ENCODE measurements at regions not wholly inside any gene's neighbourhood (a gene's known extent, or its start where the extent isn't known, plus 50 kb on each side); places are given as distances from the start of the nearest gene placed in this dataset.
A peak's percentile ranks its signal among the peaks of the same experiment; 100 is the strongest.

DNA sequence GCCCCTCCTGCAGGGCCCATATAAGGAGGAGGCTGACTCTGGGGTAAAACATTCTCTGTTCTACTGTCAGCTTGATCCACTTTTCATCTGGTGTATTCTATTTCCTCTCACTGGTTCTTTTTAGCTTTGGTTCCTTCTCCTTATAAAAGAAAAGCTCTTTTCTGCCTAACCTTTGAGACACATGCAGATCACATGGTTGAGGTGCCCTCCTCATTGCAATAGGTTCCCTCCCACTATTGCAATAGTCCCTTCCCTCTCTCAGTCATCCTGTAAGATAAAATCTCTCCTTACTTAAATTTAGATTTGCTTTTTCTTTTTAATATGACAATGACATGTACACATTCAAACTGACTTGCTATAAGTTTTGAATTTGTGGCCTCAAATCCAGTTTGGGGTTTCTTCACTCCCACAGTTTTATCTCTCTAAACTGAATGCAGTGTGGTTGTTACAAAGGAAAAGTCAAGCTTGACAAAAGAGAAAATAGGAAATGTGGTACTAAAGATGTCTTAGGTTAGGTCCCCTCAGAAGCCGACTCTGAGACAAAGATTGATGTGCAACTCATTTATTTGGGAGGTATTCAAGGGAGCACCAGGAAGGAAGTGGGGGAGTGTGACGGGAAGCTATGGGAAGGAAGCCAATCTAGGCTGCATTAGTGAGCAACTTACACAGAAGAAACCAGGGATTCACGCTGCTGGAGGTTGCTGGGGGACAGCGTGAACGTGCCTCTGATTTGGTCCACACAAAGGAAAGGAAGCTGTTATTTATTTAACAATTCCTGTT is 127.6 kb upstream of the LINC00305 start:
- DNase-seq = peak; percentile 29

DNA sequence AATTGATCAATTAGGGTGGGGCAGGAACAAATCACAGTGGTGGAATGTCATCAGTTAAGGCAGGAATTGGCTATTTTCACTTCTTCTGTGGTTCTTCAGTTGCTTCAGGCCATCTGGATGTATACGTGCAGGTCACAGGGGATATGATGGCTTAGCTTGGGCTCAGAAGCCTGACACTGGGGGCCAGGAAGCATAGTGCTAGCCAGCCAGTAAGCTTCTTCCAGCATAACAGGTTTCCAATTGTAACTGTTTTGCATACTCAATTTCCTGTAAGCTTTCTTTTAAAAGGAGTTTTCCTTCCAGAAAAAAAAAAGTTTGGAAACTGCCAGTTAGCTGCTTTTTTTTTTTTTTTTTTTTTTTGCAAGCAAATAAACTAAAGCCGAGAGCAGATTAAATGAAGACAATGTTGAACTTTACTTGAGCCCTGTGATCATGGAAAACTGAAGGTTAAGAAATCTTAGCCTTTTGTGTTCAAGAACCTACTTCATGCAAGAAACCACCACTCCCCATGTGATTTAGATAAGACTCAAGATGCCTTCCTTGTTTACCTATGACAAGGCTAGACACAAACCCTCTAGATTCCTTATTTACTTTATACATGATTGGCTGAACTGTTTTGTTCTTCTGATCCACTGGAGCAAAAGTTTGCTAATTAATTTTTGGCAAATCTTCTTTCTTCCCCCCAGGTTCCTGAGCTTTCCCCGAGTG is 126.9 kb upstream of the LINC00305 start:
- DNase-seq = no peak

DNA sequence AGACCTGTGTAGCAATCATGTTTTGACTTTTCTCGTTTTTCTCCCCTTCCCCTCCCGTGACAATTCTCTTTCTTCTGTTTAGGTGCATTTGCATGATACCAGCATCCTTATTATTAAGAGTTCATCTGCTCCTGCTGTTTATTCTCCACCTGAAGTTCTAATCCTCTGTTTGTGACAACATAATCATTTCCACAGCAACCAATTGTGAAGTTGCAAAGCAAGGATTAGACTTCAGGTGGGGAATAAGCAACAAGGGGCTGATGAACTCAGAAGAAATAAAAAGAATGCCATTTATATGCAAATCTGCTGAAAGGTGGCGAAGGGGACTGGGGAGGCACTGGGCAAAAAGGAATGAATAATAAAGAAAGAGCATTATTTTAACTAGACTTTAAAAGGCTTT is 124.8 kb upstream of the LINC00305 start:
- no peak for DNase-seq

DNA sequence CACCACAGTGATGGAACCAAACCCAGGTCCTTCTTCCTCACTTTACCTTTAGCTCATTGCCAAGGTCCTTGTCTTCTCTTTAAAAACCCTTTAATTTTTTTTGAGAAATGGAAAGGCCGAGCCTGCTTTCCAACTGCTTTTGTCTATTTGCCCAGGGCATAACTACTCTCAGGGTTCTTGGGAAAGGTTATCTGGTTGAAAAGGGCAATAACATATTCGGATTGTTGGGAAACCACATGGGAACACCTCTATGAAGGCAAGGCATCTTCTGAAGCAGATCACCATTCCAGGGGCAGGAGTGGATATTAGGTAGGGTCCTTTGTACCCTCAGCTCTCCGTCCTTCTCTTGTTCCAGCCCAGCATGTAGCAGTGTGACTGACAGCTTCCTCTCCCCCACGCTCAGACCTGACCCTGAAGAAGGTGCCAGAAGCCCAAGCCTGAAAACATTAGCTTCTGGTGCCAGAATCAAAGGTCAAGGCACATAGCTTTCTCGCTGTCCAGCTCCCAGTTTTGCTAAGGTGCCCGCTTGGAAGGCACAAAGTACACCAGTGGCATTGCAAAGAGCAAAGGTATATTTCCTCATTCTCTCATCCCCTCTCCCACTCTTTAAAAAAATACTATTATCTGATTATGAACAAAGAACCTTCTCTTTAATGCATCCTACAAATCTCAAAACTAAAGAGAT is 123.2 kb upstream of the LINC00305 start:
- no peak for DNase-seq

DNA sequence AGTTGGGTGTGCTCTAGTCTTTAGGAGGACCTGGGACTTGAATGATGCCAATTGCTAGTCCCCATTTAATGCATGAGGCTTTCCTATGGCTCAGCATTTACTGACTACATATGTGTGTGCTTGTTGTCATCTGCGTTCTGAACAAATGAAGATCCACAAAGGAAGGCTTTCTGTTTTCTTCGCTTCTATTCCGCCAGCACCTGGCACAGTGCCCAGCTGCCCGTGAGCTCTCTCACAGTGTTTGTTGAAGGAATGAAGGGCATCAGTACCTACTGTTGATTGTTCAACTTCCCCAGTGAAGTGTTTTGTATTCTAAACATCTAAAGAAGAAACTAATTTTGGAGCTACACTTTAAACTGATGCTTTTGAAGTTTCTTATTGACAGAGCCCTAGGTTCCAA is 122.4 kb upstream of the LINC00305 start:
- DNase-seq = no peak

DNA sequence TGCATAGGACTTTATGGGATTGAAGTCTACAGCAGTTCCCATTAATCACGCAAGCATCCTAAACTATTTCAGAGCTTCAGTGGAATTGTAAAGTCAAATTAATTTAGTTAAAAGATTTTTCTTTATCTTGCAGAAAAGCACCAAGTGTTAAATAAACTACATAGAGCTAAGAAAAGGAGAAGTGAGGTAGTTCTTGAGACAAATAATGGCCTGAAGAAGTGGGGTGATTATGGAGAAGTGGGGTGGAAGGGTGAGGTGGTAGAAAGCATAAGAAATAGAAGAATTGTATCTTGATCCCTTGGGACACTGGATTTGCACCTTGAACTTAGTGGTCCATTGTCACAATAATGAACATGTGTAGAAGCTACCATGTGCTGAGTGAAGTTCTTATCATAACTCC is 121.7 kb upstream of the LINC00305 start:
- no peak for DNase-seq

DNA sequence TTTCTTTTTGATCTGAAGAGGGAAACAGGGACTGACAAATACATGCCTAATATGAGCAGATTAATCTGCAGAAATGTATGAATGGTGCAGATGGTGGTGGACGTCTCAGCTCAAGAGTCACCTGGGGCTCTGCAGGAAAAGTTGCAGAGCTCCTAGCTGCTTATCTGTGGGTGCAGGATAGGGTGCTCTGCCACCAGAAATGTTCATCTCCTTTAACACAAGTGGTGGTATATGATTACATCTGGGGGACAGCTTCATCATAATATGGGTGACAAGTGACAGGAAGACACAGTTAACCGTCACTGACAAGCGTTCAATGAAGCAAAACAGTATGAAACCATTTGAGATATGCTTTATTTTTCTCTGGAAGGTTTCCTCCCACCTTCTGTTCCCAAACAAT is 121.2 kb upstream of the LINC00305 start:
- no peak for DNase-seq

DNA sequence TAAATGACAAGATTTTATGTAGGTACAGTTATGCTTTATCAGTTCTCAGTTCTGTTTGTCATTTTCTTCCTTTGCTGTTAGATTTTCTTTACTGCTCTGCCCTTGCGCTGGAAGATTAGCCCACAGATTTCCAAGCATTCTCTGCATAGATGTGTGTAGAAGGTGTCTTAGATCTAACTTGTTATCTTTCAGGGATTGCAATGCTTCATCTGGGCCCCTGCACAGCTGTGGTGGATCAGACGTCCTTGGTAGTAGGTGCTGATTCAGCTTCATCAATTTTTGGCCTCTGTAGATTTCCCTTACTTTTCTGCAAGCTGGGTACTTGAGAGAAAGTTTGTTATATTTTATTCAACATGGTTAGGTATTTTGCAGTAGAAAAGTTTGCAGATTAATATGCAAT is 115.3 kb upstream of the LINC00305 start:
- DNase-seq = no peak

DNA sequence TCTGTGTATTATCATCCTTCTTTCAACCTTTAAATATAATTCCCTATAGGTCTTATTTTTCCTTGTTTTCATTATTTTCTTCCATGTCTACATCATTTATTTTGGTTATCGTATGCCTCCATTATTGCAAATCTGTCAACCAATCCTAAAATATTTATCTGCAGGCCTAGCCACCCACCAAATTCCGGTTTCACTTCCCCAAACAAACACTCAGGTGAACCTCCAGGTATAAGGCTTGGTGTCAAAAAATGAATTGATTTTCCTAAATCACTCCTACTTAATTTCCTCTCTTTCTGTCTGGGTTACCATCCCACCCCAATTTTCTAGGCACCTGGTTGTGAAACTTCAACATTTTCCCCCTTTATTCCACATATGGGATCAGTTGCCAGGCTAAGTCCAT is 111.9 kb upstream of the LINC00305 start:
- no peak for DNase-seq

DNA sequence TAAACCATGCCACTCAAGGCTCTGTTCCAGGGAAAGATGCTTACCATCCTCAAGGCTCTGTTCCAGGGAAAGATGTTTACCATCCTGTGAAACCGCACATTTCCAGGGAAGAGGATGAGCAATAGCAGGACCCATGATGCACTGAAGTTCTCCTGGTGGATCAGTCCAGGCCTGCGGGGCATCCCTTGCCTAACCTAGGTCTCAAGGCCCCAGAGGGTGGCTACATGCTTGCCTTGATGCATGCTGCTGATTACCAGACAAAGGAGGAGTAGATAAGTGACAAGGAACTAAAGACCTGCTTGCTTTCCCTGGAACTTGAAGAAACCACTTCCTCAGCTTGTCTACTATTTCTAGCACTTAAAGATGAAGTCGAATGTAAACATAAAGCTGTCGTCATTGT is 111.0 kb upstream of the LINC00305 start:
- DNase-seq = no peak

DNA sequence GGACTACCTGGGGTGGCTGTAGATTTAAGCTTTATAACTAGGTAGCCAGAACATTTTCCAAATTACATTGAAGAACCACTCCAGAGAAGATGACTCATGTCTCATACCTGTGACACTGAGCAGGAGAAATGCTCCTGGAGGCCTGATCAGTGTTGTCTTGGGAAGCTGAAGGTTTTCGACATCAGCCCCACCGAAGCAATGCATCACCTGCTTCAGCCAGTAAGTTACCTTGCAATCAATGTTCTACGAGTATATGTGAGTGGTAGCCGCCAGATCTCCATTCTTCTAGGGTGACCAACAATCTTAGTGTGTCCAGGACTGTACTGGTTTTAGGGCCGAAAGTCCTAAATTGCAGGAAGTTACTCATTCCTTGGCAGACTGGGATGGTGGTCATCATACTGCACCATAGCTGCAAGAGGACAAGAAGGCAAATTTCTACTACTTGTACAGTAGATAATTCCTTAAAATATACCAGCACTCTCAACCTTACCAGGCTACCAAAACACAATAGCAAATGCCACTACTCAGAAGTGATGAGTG is 109.3 kb upstream of the LINC00305 start:
- no peak for DNase-seq

DNA sequence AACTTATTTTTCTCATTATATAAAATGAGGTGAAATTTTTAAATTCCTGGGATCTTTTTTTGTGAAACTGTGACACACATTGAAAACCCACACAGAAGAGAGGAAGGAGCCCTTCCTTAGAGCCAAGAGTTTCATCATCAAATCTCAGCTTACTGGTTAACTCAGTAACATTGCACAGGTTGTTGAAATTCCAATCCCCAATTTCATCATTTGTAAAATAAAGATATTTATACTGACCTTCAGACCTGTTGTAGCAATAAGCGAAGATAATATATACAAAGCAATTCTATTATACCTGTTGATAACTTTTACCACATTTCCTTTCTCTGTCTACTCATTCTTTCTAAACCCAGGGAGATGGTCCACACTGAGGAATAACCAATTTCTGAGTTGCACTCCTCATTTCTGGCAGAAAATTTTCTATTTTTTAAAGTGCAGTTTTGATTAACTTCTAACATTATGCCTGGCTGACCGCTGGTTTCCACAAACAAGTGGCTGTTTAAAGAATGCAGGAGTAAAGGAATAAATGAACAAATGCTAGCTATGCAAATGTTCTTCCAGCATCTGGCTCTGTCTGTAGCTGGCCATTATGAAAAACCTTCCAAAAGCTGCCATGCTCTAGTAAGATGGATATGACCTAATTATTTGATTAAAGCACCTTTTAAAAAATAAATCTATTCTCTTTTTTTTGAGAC is 105.7 kb upstream of the LINC00305 start:
- DNase-seq = no peak

DNA sequence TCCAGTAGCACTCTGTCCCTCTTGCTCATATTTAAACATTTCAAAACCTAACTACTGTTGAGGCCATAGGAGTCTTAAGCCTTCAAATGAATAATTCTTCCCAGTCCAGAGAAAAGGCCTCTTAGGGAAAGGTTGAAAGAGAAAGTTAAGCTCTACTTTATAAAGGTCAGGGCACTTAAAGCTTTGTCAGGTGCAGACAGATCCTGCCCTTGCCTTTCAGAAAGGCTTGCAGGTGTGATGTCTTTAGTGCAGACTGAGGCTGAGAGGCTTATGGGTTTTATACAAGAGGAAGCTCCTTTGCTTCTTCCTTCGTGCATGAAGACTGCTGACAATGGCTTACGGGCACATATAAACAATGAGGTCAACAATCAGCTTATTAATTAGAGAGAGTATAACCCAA is 105.0 kb upstream of the LINC00305 start:
- no peak for DNase-seq

DNA sequence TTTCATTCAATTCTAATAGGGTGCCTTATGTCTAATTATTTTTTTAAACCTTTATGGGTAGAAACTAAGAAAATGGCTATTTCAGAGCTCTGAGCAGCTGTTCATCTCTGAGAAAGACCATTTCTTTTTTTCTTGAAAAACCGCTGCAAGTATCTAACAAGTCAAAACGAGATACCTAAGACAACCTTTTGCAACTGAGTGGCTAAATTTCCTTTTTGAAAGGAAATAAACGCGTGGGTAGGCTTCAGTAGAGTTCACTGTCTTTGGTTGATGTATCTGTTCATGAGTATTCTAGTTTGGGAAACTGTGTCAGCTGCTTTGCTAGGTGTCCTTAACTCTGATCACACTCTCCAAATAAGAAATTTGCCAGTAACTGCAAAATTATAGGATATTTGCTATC is 104.3 kb upstream of the LINC00305 start:
- DNase-seq = no peak

DNA sequence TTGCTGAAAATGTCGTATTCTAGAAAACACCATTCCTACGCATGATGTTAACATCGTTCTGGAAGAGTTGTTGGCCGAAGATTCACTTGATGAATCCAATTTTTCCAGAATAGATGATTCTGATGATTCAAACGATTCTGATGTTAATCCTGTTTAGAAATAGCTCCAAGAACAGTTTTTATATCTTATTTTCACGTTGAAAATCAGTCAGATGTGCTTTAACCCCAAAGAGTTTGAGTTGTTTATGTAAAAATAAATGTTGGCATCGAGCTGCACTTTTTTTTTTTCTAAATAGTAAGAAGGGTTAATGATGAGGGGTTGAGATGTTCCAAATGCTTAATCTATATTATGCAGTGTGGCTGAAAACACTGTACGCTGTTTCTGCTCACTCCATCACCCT is 99.9 kb upstream of the LINC00305 start:
- no peak for DNase-seq

DNA sequence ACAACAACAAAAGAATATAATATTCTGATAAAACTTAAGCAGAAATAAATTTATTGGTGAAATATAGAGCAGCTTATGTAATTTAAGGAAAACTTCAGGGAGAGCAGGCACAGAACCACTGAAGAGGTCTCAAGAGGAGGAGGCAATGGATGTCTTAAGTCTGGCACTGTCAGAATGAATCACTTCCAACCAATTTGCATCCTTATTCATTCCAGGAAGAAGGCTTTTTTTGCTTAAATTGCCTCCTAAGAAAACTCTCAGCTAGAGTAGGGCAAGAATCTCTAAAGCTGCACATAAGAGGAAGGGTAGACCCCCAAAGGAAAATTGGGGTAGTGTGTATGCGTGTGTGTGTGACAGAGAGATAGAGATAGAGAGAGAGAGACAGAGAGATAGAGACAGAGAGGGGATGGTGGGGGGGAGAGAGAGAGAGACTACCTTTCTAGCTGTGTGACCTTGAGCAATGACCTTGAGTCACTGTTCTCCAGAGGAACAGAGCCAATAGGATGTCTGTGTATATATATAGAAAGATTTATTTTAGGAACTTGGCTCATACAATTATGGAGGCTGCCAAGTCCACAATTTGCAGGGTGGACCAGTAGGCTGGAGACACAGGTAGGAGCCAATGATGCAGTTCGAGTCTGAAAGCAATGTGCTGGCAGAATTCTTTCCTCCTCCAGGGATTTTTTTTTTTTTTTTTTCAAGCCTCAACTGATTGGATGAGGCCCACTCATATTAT is 96.4 kb upstream of the LINC00305 start:
- no peak for DNase-seq

DNA sequence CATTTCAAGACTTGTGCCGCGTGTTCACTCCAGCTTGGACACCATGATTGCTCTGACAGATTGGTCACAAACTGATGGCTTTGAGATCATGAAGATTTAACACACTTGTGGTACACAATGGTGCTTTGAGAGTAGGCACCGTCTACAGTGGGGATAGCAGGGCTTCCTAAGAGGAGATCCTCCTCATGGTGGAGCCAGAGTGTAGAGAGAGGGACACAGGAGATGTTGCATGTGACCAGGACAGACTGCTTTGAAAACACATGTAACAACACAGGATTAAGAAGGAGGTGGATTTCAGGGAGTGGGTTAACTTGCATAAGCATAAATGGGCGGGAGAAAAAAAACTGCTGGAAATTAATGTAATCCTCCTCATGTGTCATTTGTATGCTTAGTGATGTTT is 95.7 kb upstream of the LINC00305 start:
- no peak for DNase-seq

DNA sequence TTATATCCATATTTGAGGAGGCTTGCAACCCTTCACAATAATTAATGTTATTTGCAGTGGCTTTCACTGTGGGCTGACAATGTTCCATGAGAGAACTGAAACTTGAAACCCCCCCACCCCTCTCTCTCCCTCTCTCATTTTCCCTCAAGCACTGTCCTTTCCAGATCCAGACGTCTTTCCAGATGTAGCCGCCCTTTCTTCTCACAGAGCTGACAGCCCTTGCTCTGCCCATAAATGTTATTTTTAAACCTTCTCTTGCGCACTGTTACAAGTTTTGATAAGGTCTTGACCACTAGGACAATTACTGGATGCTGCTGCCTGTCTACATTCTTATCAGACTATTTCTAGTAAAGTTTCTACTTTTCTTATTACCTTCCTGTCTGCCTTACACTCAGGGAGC is 91.4 kb upstream of the LINC00305 start:
- no peak for DNase-seq

DNA sequence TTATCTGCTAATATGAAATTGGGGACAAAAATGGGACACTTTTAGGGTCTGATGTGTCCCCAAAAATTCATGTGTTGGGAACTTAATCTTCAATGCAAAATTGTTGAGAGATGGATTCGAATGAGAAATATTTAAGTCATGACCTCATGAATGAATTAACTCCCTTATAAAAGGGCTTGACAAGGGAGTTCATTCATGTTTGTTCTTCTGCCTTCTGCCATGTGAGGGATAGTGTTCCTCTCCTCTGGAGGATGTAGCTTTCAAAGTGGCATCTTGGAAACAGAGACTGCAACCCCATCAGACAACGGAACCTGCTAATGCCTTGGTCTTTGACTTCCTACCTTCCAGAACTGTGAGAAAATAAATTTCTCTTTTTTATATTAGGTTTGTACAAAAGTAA is 89.2 kb upstream of the LINC00305 start:
- no peak for DNase-seq

DNA sequence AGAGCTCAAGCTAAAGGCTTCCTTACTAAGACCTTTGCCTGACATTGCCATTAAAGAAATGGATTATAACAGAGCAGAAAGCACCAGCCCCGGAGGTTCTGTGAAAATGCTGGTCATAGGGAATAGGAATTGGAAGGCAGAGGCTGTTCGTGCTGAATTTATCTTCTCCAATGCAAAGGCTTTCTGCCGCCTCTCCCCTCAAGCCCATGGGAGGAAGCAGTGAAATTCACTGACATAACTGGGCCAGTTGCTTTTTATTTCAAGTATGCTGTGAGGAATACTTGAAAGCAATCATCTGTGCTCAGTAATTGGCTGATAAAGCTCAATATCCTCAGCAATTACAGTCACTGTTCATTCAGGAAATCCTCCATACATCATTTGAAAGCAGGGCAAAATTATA is 85.4 kb upstream of the LINC00305 start:
- no peak for DNase-seq

DNA sequence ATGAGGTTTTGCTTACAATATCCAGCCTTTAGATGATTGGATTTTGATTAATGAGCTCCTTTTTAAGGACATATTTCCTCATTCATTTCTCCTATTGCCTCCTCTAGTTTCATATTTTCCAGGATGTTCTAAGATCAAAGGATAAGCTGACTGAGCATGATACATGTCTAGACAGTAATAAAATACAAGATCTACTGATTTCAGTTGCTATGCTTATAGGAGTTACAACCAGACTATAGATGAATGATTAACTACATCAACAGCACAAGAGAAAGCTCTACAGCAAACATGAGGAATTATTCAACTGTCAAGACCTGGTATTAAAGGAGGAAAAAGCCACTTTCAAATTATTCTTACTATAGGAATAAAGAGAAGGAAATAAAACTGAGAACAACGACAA is 85.0 kb upstream of the LINC00305 start:
- DNase-seq = no peak

DNA sequence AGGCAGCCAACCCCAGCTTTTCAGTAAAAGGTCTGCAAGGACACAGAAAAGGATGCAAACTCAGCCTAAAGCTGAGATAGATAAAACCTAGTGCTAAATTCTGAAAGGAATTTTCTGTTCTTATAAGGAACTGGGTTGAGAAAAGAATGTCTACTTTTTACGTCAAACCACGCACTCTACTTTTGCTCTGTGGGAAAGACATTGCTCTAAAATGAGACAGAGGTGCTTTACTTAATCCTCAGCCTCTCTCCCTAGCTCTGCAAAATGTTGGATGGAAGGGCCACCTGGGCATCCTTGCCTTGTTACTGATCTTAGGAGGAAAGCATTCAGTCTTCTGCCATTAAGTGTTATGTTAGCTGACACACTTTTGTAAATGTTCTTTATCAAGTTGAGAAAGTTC is 72.1 kb upstream of the LINC00305 start:
- no peak for DNase-seq

DNA sequence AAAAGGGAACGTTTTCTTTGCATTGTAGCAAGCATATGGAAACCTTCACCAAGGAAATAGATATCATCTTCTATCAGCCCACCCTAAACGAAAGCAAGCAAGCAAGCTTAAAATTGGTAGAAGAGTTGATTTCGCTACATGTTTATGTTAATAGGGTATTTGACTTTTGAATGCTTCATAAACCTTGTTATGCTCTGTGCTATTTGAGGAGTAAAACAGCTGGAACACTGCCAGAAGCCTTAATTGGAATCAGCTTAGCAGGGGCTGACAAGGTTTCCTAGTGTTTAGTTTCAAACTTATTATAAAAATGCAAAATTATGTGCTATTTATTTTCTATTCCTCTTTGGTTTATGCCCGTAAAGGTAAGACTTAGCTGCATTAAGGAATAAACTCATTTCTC is 70.6 kb upstream of the LINC00305 start:
- no peak for DNase-seq
